HEK293 (cell line): ENCODE measurements at regions not wholly inside any gene's neighbourhood (a gene's known extent, or its start where the extent isn't known, plus 50 kb on each side); places are given as distances from the start of the nearest gene placed in this dataset.

Source experiments
- CTCF ChIA-PET: fragments of 350-600 bp; formaldehyde crosslinking; extraction: SDS; loops from one replicate; lab custom pipeline; 2021; ENCODE audit warnings: antibody characterized with exemption; lab: Yijun Ruan, JAX
- POLR2A ChIA-PET: fragments of 300-600 bp; formaldehyde crosslinking; extraction: SDS; loops from one replicate; lab custom pipeline; 2020; ENCODE audit warnings: antibody characterized with exemption, inconsistent platforms; lab: Yijun Ruan, JAX
- H3K27ac ChIP-seq: fragments of 200-500 bp; sonication (Bioruptor generic); 2 replicates; pipeline ENCODE4 v1.5.1; 2014; ENCODE audit warnings: low read depth, low read length, control low read depth, inconsistent platforms; ENCODE audit errors: extremely low read depth
- H3K36me3 ChIP-seq, 2 experiments: fragments of 200-500 bp in 1 of 2; sonication (Bioruptor generic) in 1 of 2; 1 replicate in 1 of 2; 2 replicates in 1 of 2; pipeline ENCODE4 v1.5.1; 2014 to 2017; ENCODE audit warnings: inconsistent platforms in 2 of 2, low read length in 2 of 2; ENCODE audit not compliant: control insufficient read depth in 2 of 2, insufficient read depth in 1 of 2
- H3K4me1 ChIP-seq: fragments of 200-500 bp; sonication (Bioruptor generic); 2 replicates; pipeline ENCODE4 v1.5.1; 2014; ENCODE audit warnings: mild to moderate bottlenecking, low read length, inconsistent platforms; ENCODE audit not compliant: control insufficient read depth, insufficient read depth
- H3K4me3 ChIP-seq: 2 replicates; pipeline ENCODE4 v1.5.1; 2011; ENCODE audit warnings: low read depth, mild to moderate bottlenecking, control low read depth, low read length, moderate library complexity
- H3K9me3 ChIP-seq: fragments of 200-500 bp; sonication (Bioruptor generic); 2 replicates; pipeline ENCODE4 v1.5.1; 2014; ENCODE audit warnings: low read depth, low read length, inconsistent platforms; ENCODE audit not compliant: control insufficient read depth, insufficient read depth
- KLF8 ChIP-seq: fragments of 450-650 bp; formaldehyde crosslinking; IDR thresholded peaks from 2 replicates; pipeline ENCODE4 v1.5.1; 2016; ENCODE audit warnings: missing biosample characterization, missing genetic modification characterization
- OSR2 ChIP-seq: fragments of 450-650 bp; formaldehyde crosslinking; IDR thresholded peaks from 2 replicates; pipeline ENCODE4 v1.5.1; 2016; ENCODE audit warnings: missing biosample characterization, missing genetic modification characterization
- SETDB1 ChIP-seq: IDR thresholded peaks from one replicate; pipeline ENCODE4 v1.6.1; 2017; ENCODE audit warnings: mild to moderate bottlenecking, low read length, moderate library complexity, mixed read lengths; ENCODE audit not compliant: insufficient read length
- ZBTB17 ChIP-seq: fragments of 450-650 bp; formaldehyde crosslinking; IDR thresholded peaks from 2 replicates; pipeline ENCODE4 v1.5.1; 2016; ENCODE audit warnings: missing biosample characterization, missing genetic modification characterization
- ZNF530 ChIP-seq: fragments of 450-650 bp; formaldehyde crosslinking; IDR thresholded peaks from 2 replicates; pipeline ENCODE4 v1.5.1; 2016; ENCODE audit warnings: low read depth, missing biosample characterization, missing genetic modification characterization
- ZNF544 ChIP-seq: fragments of 450-650 bp; formaldehyde crosslinking; IDR thresholded peaks from 2 replicates; pipeline ENCODE4 v1.5.0; 2017; ENCODE audit warnings: missing biosample characterization, missing genetic modification characterization
- ZNF560 ChIP-seq: fragments of 450-650 bp; formaldehyde crosslinking; IDR thresholded peaks from 2 replicates; pipeline ENCODE4 v1.5.1; 2017; ENCODE audit warnings: missing biosample characterization, missing genetic modification characterization, borderline replicate concordance
- ZNF561 ChIP-seq: fragments of 450-650 bp; IDR thresholded peaks from 2 replicates; pipeline ENCODE4 v1.5.1; 2018; ENCODE audit warnings: missing biosample characterization, missing genetic modification characterization, borderline replicate concordance
- ZNF626 ChIP-seq: fragments of 450-650 bp; sonication (Bioruptor Pico); formaldehyde crosslinking; IDR thresholded peaks from 2 replicates; pipeline ENCODE4 v1.5.1; 2018; ENCODE audit warnings: missing biosample characterization, missing genetic modification characterization, inconsistent platforms
- ZNF629 ChIP-seq: fragments of 450-650 bp; formaldehyde crosslinking; IDR thresholded peaks from 2 replicates; pipeline ENCODE4 v1.5.1; 2017; ENCODE audit warnings: missing biosample characterization, missing genetic modification characterization
- TF ChIP-seq, protein P1 (sequence below): fragments of 450-650 bp; formaldehyde crosslinking; IDR thresholded peaks from 2 replicates; pipeline ENCODE4 v1.5.1; 2016; ENCODE audit warnings: missing biosample characterization, missing genetic modification characterization
- TF ChIP-seq, protein P2 (sequence below): fragments of 450-650 bp; formaldehyde crosslinking; IDR thresholded peaks from 2 replicates; pipeline ENCODE4 v1.5.1; 2016; ENCODE audit warnings: missing biosample characterization, missing genetic modification characterization
- TF ChIP-seq, protein P3 (sequence below): fragments of 450-650 bp; formaldehyde crosslinking; IDR thresholded peaks from 2 replicates; pipeline ENCODE4 v1.5.1; 2016; ENCODE audit warnings: missing biosample characterization, missing genetic modification characterization
- TF ChIP-seq, protein P4 (sequence below): fragments of 450-650 bp; formaldehyde crosslinking; IDR thresholded peaks from 2 replicates; pipeline ENCODE4 v1.5.1; 2017; ENCODE audit warnings: missing biosample characterization, mild to moderate bottlenecking, missing genetic modification characterization, moderate library complexity
- TF ChIP-seq, protein P5 (sequence below): fragments of 450-650 bp; formaldehyde crosslinking; IDR thresholded peaks from 2 replicates; pipeline ENCODE4 v1.5.1; 2017; ENCODE audit warnings: missing biosample characterization, missing genetic modification characterization
- TF ChIP-seq, protein P6 (sequence below): fragments of 450-650 bp; formaldehyde crosslinking; IDR thresholded peaks from 2 replicates; pipeline ENCODE4 v1.5.1; 2016; ENCODE audit warnings: missing biosample characterization, missing genetic modification characterization

DNA sequence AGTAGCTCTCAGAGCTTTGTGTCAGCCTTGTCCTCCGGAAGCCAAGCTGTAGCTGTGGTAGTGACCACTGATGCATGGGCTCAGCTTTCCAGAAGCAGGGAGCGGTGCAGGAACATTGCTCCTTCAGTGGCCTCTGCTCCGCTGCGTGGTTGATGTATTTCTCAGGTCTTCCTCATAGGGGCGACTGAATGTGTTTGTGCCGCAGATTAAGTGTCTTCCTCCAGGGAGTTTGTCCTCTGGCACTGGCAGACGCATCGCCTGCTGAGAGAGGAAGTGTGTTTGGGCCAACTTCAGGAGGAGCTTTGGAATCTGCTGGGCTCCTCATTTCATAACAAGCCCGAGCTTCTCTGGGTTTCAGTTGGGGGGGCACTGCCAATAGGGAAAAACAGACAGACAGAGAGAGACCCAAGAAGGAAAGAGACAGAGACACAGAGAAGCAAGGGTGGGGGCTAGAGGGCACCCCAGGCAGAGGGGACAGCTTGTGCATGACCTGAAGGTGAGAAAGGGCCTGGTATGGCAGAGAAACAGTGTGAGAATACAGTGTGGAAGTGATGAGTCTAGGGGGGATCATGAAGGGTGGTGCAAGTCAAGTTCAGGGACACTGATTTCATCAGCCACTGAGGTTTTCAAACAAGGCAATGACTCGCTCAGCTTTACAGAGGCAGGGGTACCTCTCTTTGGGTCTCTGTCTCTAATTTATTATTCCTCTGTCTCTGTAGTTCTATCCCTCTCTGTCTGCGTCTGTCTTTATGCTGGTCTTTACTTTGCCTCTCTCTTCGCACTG, 69.4 kb upstream of the PRIMA1 start (continued):
- TF ChIP-seq, protein P1, sequence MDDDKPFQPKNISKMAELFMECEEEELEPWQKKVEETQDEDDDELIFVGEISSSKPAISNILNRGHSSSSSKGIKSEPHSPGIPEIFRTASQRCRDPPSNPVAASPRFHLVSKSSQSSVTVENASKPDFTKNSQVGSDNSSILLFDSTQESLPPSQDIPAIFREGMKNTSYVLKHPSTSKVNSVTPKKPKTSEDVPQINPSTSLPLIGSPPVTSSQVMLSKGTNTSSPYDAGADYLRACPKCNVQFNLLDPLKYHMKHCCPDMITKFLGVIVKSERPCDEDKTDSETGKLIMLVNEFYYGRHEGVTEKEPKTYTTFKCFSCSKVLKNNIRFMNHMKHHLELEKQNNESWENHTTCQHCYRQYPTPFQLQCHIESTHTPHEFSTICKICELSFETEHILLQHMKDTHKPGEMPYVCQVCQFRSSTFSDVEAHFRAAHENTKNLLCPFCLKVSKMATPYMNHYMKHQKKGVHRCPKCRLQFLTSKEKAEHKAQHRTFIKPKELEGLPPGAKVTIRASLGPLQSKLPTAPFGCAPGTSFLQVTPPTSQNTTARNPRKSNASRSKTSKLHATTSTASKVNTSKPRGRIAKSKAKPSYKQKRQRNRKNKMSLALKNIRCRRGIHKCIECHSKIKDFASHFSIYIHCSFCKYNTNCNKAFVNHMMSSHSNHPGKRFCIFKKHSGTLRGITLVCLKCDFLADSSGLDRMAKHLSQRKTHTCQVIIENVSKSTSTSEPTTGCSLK (tag by site-specific recombination) = no peak
- TF ChIP-seq OSR2 (tag by site-specific recombination) = peak; percentile 69
- TF ChIP-seq, protein P2, sequence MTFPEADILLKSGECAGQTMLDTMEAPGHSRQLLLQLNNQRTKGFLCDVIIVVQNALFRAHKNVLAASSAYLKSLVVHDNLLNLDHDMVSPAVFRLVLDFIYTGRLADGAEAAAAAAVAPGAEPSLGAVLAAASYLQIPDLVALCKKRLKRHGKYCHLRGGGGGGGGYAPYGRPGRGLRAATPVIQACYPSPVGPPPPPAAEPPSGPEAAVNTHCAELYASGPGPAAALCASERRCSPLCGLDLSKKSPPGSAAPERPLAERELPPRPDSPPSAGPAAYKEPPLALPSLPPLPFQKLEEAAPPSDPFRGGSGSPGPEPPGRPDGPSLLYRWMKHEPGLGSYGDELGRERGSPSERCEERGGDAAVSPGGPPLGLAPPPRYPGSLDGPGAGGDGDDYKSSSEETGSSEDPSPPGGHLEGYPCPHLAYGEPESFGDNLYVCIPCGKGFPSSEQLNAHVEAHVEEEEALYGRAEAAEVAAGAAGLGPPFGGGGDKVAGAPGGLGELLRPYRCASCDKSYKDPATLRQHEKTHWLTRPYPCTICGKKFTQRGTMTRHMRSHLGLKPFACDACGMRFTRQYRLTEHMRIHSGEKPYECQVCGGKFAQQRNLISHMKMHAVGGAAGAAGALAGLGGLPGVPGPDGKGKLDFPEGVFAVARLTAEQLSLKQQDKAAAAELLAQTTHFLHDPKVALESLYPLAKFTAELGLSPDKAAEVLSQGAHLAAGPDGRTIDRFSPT = no peak
- TF ChIP-seq, protein P3, sequence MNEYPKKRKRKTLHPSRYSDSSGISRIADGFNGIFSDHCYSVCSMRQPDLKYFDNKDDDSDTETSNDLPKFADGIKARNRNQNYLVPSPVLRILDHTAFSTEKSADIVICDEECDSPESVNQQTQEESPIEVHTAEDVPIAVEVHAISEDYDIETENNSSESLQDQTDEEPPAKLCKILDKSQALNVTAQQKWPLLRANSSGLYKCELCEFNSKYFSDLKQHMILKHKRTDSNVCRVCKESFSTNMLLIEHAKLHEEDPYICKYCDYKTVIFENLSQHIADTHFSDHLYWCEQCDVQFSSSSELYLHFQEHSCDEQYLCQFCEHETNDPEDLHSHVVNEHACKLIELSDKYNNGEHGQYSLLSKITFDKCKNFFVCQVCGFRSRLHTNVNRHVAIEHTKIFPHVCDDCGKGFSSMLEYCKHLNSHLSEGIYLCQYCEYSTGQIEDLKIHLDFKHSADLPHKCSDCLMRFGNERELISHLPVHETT (tag by site-specific recombination) = no peak
- TF ChIP-seq, protein P4, sequence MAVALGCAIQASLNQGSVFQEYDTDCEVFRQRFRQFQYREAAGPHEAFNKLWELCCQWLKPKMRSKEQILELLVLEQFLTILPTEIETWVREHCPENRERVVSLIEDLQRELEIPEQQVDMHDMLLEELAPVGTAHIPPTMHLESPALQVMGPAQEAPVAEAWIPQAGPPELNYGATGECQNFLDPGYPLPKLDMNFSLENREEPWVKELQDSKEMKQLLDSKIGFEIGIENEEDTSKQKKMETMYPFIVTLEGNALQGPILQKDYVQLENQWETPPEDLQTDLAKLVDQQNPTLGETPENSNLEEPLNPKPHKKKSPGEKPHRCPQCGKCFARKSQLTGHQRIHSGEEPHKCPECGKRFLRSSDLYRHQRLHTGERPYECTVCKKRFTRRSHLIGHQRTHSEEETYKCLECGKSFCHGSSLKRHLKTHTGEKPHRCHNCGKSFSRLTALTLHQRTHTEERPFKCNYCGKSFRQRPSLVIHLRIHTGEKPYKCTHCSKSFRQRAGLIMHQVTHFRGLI (tag by site-specific recombination) = peak; percentile 85

DNA sequence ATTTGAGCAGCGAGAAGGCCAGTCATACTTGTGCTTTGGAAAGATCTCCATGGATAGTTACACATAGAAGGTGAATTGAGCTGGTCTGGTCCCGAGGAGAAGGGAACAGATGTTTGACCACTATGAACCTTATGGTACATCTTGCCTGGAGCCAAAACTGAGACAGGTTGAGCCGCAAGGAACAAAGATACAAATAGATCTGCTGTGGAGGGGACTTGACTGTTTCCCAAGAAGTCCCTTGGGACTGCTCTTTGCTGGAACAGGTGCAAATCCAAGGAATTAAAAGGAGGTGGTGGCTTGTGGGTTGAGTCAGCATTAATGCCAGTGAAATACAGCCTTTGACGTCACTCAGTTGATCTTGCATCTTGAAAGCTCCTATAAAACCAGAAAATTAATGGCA, 68.8 kb upstream of the PRIMA1 start:
- Histone ChIP-seq H3K4me3 (no peak overlapping the region), H3K4me1 (0 out of 2 replicates have a peak, but pooled peaks cover 2% of the 10 kb centered on the region), H3K27ac (no peak overlapping the region), H3K36me3 (no peaks in the 10 kb centered on the region), H3K9me3 (no peaks in the 10 kb centered on the region)
- ChIA-PET POLR2A (no interaction called here), CTCF (interaction anchor here (0.6 kb wide), 1 partner anchor 35 kb away, joined by 3 read pairs; no protein-coding TSS in a partner anchor)
- TF ChIP-seq ZNF530 (tag by site-specific recombination) (no peak), ZNF626 (tag by site-specific recombination) (no peak), ZNF544 (tag by site-specific recombination) (no peak), ZBTB17 (tag by site-specific recombination) (no peak), ZNF629 (tag by site-specific recombination) (no peak), ZNF561 (tag by site-specific recombination) (no peak), KLF8 (tag by site-specific recombination) (no peak), ZNF560 (tag by site-specific recombination) (no peak), SETDB1 (no peak)
- TF ChIP-seq, protein P5, sequence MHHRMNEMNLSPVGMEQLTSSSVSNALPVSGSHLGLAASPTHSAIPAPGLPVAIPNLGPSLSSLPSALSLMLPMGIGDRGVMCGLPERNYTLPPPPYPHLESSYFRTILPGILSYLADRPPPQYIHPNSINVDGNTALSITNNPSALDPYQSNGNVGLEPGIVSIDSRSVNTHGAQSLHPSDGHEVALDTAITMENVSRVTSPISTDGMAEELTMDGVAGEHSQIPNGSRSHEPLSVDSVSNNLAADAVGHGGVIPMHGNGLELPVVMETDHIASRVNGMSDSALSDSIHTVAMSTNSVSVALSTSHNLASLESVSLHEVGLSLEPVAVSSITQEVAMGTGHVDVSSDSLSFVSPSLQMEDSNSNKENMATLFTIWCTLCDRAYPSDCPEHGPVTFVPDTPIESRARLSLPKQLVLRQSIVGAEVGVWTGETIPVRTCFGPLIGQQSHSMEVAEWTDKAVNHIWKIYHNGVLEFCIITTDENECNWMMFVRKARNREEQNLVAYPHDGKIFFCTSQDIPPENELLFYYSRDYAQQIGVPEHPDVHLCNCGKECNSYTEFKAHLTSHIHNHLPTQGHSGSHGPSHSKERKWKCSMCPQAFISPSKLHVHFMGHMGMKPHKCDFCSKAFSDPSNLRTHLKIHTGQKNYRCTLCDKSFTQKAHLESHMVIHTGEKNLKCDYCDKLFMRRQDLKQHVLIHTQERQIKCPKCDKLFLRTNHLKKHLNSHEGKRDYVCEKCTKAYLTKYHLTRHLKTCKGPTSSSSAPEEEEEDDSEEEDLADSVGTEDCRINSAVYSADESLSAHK (tag by site-specific recombination) = no peak
- TF ChIP-seq, protein P6, sequence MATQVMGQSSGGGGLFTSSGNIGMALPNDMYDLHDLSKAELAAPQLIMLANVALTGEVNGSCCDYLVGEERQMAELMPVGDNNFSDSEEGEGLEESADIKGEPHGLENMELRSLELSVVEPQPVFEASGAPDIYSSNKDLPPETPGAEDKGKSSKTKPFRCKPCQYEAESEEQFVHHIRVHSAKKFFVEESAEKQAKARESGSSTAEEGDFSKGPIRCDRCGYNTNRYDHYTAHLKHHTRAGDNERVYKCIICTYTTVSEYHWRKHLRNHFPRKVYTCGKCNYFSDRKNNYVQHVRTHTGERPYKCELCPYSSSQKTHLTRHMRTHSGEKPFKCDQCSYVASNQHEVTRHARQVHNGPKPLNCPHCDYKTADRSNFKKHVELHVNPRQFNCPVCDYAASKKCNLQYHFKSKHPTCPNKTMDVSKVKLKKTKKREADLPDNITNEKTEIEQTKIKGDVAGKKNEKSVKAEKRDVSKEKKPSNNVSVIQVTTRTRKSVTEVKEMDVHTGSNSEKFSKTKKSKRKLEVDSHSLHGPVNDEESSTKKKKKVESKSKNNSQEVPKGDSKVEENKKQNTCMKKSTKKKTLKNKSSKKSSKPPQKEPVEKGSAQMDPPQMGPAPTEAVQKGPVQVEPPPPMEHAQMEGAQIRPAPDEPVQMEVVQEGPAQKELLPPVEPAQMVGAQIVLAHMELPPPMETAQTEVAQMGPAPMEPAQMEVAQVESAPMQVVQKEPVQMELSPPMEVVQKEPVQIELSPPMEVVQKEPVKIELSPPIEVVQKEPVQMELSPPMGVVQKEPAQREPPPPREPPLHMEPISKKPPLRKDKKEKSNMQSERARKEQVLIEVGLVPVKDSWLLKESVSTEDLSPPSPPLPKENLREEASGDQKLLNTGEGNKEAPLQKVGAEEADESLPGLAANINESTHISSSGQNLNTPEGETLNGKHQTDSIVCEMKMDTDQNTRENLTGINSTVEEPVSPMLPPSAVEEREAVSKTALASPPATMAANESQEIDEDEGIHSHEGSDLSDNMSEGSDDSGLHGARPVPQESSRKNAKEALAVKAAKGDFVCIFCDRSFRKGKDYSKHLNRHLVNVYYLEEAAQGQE (tag by site-specific recombination) = no peak
